HG02885 (cell line): ENCODE measurements at regions not wholly inside any gene's neighbourhood (a gene's known extent, or its start where the extent isn't known, plus 50 kb on each side); places are given as distances from the start of the nearest gene placed in this dataset.

Experiments
- ATAC-seq: cut with Tn5 transposase; IDR thresholded peaks from one replicate; pipeline ENCODE4 v1.9.1; 2021; ENCODE audit warnings: mild to moderate bottlenecking; ENCODE audit not compliant: unreplicated experiment, poor library complexity

GRCh38 chr9:108185613-108186012, 670.2 kb downstream of the ACTL7B start:
- ATAC-seq: no peak

GRCh38 chr9:108184941-108185340, 670.8 kb downstream of the ACTL7B start:
- ATAC-seq: no peak

GRCh38 chr9:108184009-108184408, 671.8 kb downstream of the ACTL7B start:
- no peak for ATAC-seq

GRCh38 chr9:108182950-108183381, 672.8 kb downstream of the ACTL7B start:
- ATAC-seq: peak; percentile 82

- no peak for ATAC-seq
These were observed 673.5 kb downstream of the ACTL7B start for GRCh38 chr9:108182270-108182669.

GRCh38 chr9:108181441-108181840, 674.3 kb downstream of the ACTL7B start:
- ATAC-seq: no peak

- ATAC-seq: no peak
These were observed 675.2 kb downstream of the ACTL7B start for GRCh38 chr9:108180541-108180940.

GRCh38 chr9:108178318-108178717, 677.5 kb downstream of the ACTL7B start:
- ATAC-seq: no peak

GRCh38 chr9:108168236-108168850, 678.8 kb upstream of the KLF4 start:
- no peak for ATAC-seq

- no peak for ATAC-seq
These were observed 677.7 kb upstream of the KLF4 start for GRCh38 chr9:108167136-108167900.

- no peak for ATAC-seq
These were observed 677.0 kb upstream of the KLF4 start for GRCh38 chr9:108166519-108166918.

GRCh38 chr9:108163321-108164005, 673.9 kb upstream of the KLF4 start:
- no peak for ATAC-seq

GRCh38 chr9:108162664-108163063, 673.1 kb upstream of the KLF4 start:
- no peak for ATAC-seq

GRCh38 chr9:108161503-108161902, 671.9 kb upstream of the KLF4 start:
- ATAC-seq: no peak

- ATAC-seq: no peak
These were observed 671.3 kb upstream of the KLF4 start for GRCh38 chr9:108160706-108161355.

GRCh38 chr9:108160039-108160438, 670.5 kb upstream of the KLF4 start:
- ATAC-seq: no peak

- ATAC-seq: no peak
These were observed 668.8 kb upstream of the KLF4 start for GRCh38 chr9:108158236-108158995.

- ATAC-seq: no peak
These were observed 666.9 kb upstream of the KLF4 start for GRCh38 chr9:108156270-108156998.

- ATAC-seq: no peak
These were observed 663.8 kb upstream of the KLF4 start for GRCh38 chr9:108153416-108153815.
